Astrocyte of the cerebellum (primary cell): ENCODE measurements at regions not wholly inside any gene's neighbourhood (a gene's known extent, or its start where the extent isn't known, plus 50 kb on each side); places are given as distances from the start of the nearest gene placed in this dataset.

Source experiments
- DNase-seq: peaks from one replicate; pipeline ENCODE4 v3.0.0-alpha.2; 2011; ENCODE audit warnings: low read depth
- H3K4me3 ChIP-seq: 2 replicates; pipeline ENCODE4 v1.5.1; 2011; ENCODE audit warnings: mild to moderate bottlenecking, low read depth, low read length, moderate library complexity
- CTCF ChIP-seq: IDR thresholded peaks from 2 replicates; pipeline ENCODE4 v1.5.1; 2012; ENCODE audit warnings: low read length, low read depth, moderate library complexity, mild to moderate bottlenecking; ENCODE audit errors: missing control alignments
- in situ Hi-C: cut with HindIII; loops from 2 replicates; pipeline ENCODE4 v1.10.0; 2017; ENCODE audit warnings: low sequenced_read_pairs

GRCh38 chr1:175894581-175894980 lies 151.2 kb upstream of the TNR start:
- DNase-seq: no peak
- H3K4me3 ChIP-seq: no peak overlapping the region
- in situ Hi-C loops: no loop called here
- no peak for TF ChIP-seq CTCF

GRCh38 chr1:175893192-175893591 lies 149.8 kb upstream of the TNR start:
- in situ Hi-C loops: no loop called here
- no peak overlapping the region for H3K4me3 ChIP-seq
- DNase-seq: no peak
- TF ChIP-seq CTCF: no peak

DNA sequence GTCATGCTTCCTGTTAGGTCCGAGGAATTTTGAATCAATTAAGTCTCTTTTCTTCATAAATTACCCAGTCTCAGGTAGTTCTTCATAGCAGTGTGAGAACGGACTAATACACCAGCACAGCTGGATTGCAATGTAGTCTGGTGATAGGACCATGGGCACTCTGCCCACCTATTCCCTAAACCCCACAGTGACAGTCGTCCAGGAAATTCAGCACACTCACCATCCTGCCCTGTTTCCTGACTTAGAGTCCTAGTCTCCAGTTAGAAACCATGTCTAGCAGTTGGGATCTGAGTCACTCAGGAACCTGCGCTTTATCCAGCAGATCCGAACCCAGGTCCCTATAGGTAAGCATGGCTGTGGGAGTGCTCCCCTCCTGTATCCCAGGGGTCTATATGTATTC lies 149.3 kb upstream of the TNR start:
- H3K4me3 ChIP-seq: no peak overlapping the region
- TF ChIP-seq CTCF: no peak
- DNase-seq: no peak
- in situ Hi-C loops: no loop called here

- no peak overlapping the region for H3K4me3 ChIP-seq
- no peak for DNase-seq
- in situ Hi-C loops: no loop called here
- no peak for TF ChIP-seq CTCF
Measured at GRCh38 chr1:175891783-175892309, 148.5 kb upstream of the TNR start.

DNA sequence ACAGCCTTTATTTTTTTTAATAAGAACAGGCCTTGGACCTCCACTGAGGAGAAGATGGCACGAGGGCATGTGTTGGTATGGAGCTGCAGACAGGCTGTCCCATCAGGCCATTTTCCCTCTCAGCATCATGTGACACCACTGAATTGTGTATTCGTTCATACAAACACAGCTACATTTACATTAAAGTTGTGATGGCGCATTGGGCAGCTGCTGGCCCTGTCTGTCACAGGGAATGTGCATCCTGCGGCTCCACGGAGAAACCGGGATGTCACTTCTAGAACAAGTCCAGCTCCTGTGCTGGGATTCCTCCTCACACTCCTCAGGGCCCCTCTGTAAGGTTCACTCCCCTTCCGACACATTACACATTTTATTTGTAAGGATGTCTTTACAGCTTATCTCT lies 147.6 kb upstream of the TNR start:
- no peak overlapping the region for H3K4me3 ChIP-seq
- no peak for TF ChIP-seq CTCF
- DNase-seq: no peak
- in situ Hi-C loops: no loop called here

- TF ChIP-seq CTCF: no peak
- in situ Hi-C loops: no loop called here
- DNase-seq: no peak
- no peak overlapping the region for H3K4me3 ChIP-seq
Measured at GRCh38 chr1:175889848-175890247, 146.5 kb upstream of the TNR start.

GRCh38 chr1:175888996-175889395 lies 145.6 kb upstream of the TNR start:
- H3K4me3 ChIP-seq: no peak overlapping the region
- in situ Hi-C loops: no loop called here
- DNase-seq: no peak
- TF ChIP-seq CTCF: no peak
